ENCODE measurements at regions not wholly inside any gene's neighbourhood (a gene's known extent, or its start where the extent isn't known, plus 50 kb on each side); places are given as distances from the start of the nearest gene placed in this dataset.

DNA sequence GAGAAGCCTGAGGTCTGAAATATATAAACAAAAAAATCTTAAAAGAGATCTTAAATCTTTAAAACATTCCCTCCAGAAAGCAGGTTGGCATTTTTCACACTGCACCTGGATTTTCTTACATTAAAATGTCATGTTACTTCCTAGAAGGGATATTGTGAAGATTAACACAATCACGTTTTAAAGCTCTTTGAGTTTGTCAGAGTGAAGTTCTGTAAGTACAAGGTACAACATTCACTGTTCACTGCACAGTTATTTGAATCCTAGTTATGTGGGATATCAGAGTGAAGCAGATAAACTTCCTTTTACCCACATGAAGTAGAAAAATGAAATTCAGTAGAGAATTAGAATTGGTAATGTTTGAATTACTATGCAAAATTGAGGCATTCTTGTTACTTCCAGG, 353.6 kb upstream of the RGMB start:
- H3K4me2 ChIP-seq (ENCODE audit: low read length) = no peak overlapping the region
- no peaks in the 10 kb centered on the region for H3K9me2 ChIP-seq (ENCODE audit: insufficient read depth, low read length)
- no peaks in the 10 kb centered on the region for H3K27me3 ChIP-seq (ENCODE audit: insufficient read depth, low read depth, low read length)
- H3F3A ChIP-seq (ENCODE audit: insufficient read depth, low read length, poor library complexity, severe bottlenecking) = no peaks in the 10 kb centered on the region
- no peak for TF ChIP-seq MXI1 (conservative IDR thresholded peaks at IDR 0.05; ENCODE audit: poor library complexity, severe bottlenecking)
- TF ChIP-seq, protein P1, sequence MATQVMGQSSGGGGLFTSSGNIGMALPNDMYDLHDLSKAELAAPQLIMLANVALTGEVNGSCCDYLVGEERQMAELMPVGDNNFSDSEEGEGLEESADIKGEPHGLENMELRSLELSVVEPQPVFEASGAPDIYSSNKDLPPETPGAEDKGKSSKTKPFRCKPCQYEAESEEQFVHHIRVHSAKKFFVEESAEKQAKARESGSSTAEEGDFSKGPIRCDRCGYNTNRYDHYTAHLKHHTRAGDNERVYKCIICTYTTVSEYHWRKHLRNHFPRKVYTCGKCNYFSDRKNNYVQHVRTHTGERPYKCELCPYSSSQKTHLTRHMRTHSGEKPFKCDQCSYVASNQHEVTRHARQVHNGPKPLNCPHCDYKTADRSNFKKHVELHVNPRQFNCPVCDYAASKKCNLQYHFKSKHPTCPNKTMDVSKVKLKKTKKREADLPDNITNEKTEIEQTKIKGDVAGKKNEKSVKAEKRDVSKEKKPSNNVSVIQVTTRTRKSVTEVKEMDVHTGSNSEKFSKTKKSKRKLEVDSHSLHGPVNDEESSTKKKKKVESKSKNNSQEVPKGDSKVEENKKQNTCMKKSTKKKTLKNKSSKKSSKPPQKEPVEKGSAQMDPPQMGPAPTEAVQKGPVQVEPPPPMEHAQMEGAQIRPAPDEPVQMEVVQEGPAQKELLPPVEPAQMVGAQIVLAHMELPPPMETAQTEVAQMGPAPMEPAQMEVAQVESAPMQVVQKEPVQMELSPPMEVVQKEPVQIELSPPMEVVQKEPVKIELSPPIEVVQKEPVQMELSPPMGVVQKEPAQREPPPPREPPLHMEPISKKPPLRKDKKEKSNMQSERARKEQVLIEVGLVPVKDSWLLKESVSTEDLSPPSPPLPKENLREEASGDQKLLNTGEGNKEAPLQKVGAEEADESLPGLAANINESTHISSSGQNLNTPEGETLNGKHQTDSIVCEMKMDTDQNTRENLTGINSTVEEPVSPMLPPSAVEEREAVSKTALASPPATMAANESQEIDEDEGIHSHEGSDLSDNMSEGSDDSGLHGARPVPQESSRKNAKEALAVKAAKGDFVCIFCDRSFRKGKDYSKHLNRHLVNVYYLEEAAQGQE (IDR thresholded peaks at IDR 0.05; ENCODE audit: borderline replicate concordance) = no peak
- TF ChIP-seq POLR2AphosphoS5 (IDR thresholded peaks at IDR 0.05) = no peak
- no peak for TF ChIP-seq SMC3 (conservative IDR thresholded peaks at IDR 0.05; ENCODE audit: poor library complexity)
- no peak for TF ChIP-seq EZH2 (IDR thresholded peaks at IDR 0.05; ENCODE audit: borderline replicate concordance, insufficient read depth, low read length, poor library complexity, severe bottlenecking)
- no peak for TF ChIP-seq RAD21 (conservative IDR thresholded peaks at IDR 0.05)
- no peak for TF ChIP-seq TAF1 (IDR thresholded peaks at IDR 0.05; ENCODE audit: low read depth)
- TF ChIP-seq, protein P2, sequence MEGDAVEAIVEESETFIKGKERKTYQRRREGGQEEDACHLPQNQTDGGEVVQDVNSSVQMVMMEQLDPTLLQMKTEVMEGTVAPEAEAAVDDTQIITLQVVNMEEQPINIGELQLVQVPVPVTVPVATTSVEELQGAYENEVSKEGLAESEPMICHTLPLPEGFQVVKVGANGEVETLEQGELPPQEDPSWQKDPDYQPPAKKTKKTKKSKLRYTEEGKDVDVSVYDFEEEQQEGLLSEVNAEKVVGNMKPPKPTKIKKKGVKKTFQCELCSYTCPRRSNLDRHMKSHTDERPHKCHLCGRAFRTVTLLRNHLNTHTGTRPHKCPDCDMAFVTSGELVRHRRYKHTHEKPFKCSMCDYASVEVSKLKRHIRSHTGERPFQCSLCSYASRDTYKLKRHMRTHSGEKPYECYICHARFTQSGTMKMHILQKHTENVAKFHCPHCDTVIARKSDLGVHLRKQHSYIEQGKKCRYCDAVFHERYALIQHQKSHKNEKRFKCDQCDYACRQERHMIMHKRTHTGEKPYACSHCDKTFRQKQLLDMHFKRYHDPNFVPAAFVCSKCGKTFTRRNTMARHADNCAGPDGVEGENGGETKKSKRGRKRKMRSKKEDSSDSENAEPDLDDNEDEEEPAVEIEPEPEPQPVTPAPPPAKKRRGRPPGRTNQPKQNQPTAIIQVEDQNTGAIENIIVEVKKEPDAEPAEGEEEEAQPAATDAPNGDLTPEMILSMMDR (IDR thresholded peaks at IDR 0.05; ENCODE audit: poor library complexity, severe bottlenecking) = no peak
- no peak overlapping the region for H3K27ac ChIP-seq (ENCODE audit: low read length)
- no peak overlapping the region for H3K9ac ChIP-seq (ENCODE audit: low read length)
- H3K9me3 ChIP-seq (ENCODE audit: low read length) = no peaks in the 10 kb centered on the region
- no peak overlapping the region for H3K4me3 ChIP-seq (ENCODE audit: low read length)
- H4K20me1 ChIP-seq (ENCODE audit: insufficient read depth) = no peaks in the 10 kb centered on the region
- H3K36me3 ChIP-seq (ENCODE audit: insufficient read depth, low read length) = no peaks in the 10 kb centered on the region
- H2AFZ ChIP-seq (ENCODE audit: low read depth, low read length) = no peak overlapping the region
- no peaks in the 10 kb centered on the region for H3K79me2 ChIP-seq (replicated peaks; ENCODE audit: insufficient read depth, low read length)

DNA sequence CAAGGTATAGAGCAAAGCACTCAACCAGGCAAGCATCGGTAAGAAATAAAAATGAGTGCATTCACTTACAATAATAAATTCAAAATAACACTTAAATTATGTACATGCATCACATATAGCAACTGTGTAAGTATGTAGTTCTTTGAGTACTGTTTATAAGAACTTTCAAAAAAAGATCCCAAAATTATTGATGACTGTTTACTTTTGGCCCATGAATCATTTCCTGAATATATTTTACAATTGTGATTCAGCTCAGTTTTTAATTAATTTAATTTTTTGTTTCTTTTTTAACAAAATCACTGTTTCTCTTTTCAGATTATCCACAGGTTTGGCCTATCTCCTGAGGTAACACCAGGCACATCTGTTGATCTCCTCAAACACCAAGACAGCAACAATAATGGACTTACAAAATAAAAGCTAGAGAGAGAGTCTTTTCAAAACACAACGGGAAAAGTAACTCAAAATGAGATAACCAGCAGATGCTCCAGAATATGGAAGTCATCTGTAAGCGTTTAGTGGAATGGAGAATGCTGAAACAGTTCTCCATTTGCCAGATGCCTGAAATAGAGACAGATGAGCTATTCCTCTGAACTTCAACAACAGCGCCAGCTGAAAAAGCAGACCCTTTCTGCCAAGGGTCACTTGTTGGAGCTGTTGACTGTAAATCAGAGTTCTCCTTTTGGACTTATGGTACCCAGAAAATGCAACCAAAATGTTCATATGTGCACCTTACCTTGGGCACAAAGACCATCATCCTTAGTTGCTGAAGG, 348.6 kb upstream of the RGMB start:
- Histone ChIP-seq H3K79me2 (replicated peaks; ENCODE audit: insufficient read depth, low read length) (no peaks in the 10 kb centered on the region), H3K9ac (ENCODE audit: low read length) (no peak overlapping the region), H3K36me3 (ENCODE audit: insufficient read depth, low read length) (no peaks in the 10 kb centered on the region), H3F3A (ENCODE audit: insufficient read depth, low read length, poor library complexity, severe bottlenecking) (no peaks in the 10 kb centered on the region), H3K27ac (ENCODE audit: low read length) (no peak overlapping the region), H3K9me2 (ENCODE audit: insufficient read depth, low read length) (no peaks in the 10 kb centered on the region), H4K20me1 (ENCODE audit: insufficient read depth) (no peaks in the 10 kb centered on the region), H3K4me3 (ENCODE audit: low read length) (no peak overlapping the region), H3K4me2 (ENCODE audit: low read length) (no peak overlapping the region), H3K27me3 (ENCODE audit: insufficient read depth, low read depth, low read length) (no peaks in the 10 kb centered on the region), H2AFZ (ENCODE audit: low read depth, low read length) (no peak overlapping the region), H3K9me3 (ENCODE audit: low read length) (no peaks in the 10 kb centered on the region)
- TF ChIP-seq SMC3 (conservative IDR thresholded peaks at IDR 0.05; ENCODE audit: poor library complexity) (no peak), EP300 (conservative IDR thresholded peaks at IDR 0.05; ENCODE audit: poor library complexity, severe bottlenecking) (no peak), MXI1 (conservative IDR thresholded peaks at IDR 0.05; ENCODE audit: poor library complexity, severe bottlenecking) (no peak), TAF1 (IDR thresholded peaks at IDR 0.05; ENCODE audit: low read depth) (no peak)
